Thyroid gland (tissue), 4 donors: ENCODE measurements at regions not wholly inside any gene's neighbourhood (a gene's known extent, or its start where the extent isn't known, plus 50 kb on each side); places are given as distances from the start of the nearest gene placed in this dataset.

Experiments
- POLR2A ChIP-seq, 2 donors: fragments of 450-650 bp; IDR thresholded peaks; one replicate each; pipeline ENCODE4 v1.6.1; 2017; ENCODE audit warnings: antibody characterized with exemption in 2 of 2, mild to moderate bottlenecking in 2 of 2, moderate library complexity in 1 of 2
- TF ChIP-seq, protein P1 (sequence below), 6 experiments: fragments of 200-600 bp in 3 of 6; fragments of 450-650 bp in 3 of 6; sonication (generic) in 3 of 6; IDR thresholded peaks; one replicate each; pipeline ENCODE4 v1.5.1; 2016 to 2019; ENCODE audit warnings: antibody characterized with exemption in 6 of 6, mild to moderate bottlenecking in 2 of 6, inconsistent platforms in 1 of 6, moderate library complexity in 1 of 6

DNA sequence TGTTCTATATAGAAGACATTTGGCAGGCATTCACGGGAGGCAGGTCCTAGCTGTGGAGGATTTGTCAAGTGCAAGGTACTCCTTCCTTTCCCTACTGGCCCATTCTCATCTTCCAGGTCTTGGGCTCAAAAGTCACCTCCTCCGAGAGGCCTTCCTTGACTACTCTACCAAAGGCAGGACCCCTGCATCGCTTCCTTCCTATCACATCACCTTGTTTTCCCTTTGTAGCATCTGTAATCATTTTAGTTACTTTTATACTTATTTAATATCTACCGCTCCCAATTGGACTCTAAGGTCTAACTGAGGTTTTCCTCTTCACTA lies 296.8 kb upstream of the KAZN start:
- TF ChIP-seq POLR2A (IDR thresholded peaks at IDR 0.05): no peak
- TF ChIP-seq, protein P1, sequence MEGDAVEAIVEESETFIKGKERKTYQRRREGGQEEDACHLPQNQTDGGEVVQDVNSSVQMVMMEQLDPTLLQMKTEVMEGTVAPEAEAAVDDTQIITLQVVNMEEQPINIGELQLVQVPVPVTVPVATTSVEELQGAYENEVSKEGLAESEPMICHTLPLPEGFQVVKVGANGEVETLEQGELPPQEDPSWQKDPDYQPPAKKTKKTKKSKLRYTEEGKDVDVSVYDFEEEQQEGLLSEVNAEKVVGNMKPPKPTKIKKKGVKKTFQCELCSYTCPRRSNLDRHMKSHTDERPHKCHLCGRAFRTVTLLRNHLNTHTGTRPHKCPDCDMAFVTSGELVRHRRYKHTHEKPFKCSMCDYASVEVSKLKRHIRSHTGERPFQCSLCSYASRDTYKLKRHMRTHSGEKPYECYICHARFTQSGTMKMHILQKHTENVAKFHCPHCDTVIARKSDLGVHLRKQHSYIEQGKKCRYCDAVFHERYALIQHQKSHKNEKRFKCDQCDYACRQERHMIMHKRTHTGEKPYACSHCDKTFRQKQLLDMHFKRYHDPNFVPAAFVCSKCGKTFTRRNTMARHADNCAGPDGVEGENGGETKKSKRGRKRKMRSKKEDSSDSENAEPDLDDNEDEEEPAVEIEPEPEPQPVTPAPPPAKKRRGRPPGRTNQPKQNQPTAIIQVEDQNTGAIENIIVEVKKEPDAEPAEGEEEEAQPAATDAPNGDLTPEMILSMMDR (IDR thresholded peaks at IDR 0.05): no peak
